ENCODE measurements at regions not wholly inside any gene's neighbourhood (a gene's known extent, or its start where the extent isn't known, plus 50 kb on each side); places are given as distances from the start of the nearest gene placed in this dataset.
"Not testable (repeated sequence)": the region's sequence is repeated elsewhere in the genome, so short reads cannot be mapped to it uniquely, and the experiment has no call there.

DNA sequence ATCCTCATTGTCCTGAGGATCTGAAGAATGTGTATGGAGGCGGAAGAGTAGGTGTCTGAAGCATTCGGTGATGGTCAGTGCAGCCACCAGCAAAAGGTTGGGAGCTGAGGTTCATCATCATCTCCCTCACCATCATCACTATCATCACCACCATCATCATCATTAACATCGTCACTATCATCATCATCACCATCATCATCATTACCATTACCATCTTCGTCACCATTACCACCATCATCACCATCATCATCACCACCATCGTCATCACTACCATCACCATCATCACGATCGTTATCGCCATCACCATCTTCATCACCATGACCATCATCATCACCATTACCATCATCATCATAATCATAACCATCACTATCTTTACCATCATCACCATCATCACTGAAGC lies 90.8 kb upstream of the TMEM132D start:
- POLR2A ChIA-PET: no interaction called here

DNA sequence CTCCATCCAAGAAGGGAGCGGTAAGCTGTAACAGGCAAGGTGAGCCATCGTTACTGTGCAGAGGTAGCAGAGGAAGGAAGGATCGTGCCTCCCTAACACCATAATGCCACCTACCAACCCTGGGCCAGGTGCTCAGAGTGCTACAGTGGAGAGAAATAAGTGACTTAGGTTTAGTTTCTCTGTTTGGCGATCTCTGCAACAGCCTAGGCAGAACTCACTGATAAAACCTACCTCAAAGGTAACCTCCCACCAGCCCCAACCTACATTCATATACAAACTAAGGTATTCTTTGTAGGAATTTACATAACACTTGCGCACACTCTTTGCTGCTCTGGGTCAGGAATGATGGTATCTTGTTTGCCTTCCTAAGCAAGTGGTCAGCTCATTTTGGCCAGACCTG lies 93.4 kb upstream of the TMEM132D start:
- Histone ChIP-seq H3K27me3 (ENCODE audit: control insufficient read depth, insufficient read depth, low read length) (no peaks in the 10 kb centered on the region), H3K4me3 (ENCODE audit: low read depth, low read length) (no peak overlapping the region), H3K27ac (ENCODE audit: low read depth, low read length) (no peak overlapping the region), H3K9me3 (ENCODE audit: control insufficient read depth, insufficient read depth, low read length) (peaks cover 22% of the 10 kb centered on the region)
- no peak for TF ChIP-seq CTCF (IDR thresholded peaks at IDR 0.05; ENCODE audit: low read depth, low read length)
- ChIA-PET CTCF (no interaction called here), POLR2A (no interaction called here)
- DNase-seq (ENCODE audit: low read depth, low spot score): no peak

More for the DNA sequence above, 90.8 kb upstream of the TMEM132D start:
- Histone ChIP-seq H3K4me3 (ENCODE audit: low read depth, low read length) (no peak overlapping the region), H3K27ac (ENCODE audit: low read depth, low read length) (no peak overlapping the region), H3K9me3 (ENCODE audit: control insufficient read depth, insufficient read depth, low read length) (peaks cover 32% of the 10 kb centered on the region), H3K27me3 (ENCODE audit: control insufficient read depth, insufficient read depth, low read length) (no peaks in the 10 kb centered on the region)
- CTCF ChIA-PET: no interaction called here
- no peak for TF ChIP-seq CTCF (IDR thresholded peaks at IDR 0.05; ENCODE audit: low read depth, low read length)
- DNase-seq (ENCODE audit: low read depth, low spot score): no peak

DNA sequence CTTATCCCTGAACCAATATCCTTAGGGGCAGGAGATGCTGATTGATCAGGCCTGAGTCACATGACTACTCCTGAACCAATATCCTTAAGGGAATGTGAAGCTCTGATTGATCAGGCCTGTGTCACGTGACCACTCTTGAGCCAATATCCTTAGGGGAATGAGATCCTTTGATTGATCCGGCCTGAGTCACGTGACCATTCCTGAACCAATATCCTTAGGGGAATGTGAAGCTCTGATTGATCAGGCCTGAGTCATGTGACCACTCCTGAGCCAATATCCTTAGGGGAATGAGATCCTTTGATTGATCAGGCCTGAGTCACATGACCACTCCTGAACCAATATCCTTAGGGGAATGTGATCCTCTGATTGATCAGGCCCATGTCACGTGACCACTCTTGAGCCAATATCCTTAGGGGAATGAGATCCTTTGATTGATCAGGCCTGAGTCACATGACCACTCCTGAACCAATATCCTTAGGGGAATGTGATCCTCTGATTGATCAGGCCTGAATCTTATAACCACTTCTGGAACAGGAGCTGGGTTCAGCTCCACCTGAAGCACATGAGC lies 100.6 kb upstream of the TMEM132D start:
- CTCF ChIA-PET; H3K27ac ChIP-seq (ENCODE audit: low read depth, low read length); H3K4me3 ChIP-seq (ENCODE audit: low read depth, low read length); H3K27me3 ChIP-seq (ENCODE audit: control insufficient read depth, insufficient read depth, low read length); POLR2A ChIA-PET; DNase-seq (ENCODE audit: low read depth, low spot score): not testable (repeated sequence)
- peaks cover 60% of the 10 kb centered on the region for H3K9me3 ChIP-seq (ENCODE audit: control insufficient read depth, insufficient read depth, low read length)

DNA sequence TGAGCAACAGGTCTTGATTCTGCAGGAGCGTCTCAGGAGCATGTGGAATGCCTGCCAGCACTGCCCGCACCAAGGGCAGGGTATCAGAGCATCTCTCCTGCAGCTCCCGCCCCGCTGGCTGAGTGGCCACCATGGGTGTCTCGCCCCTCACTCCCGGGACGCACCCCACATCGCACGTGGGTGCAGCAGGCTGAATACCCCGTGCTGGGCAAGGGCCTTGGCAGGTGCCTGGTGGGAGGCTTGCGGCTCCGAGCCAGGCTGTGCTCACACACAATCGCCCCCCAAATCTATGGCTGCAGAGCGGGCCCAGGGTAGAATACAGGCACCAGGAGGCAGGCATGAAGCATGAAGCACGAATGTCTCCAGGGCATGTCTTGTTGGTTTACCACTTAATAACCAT lies 103.9 kb upstream of the TMEM132D start:
- DNase-seq (ENCODE audit: low read depth, low spot score): no peak
- Histone ChIP-seq H3K27ac (ENCODE audit: low read depth, low read length) (no peak overlapping the region), H3K9me3 (ENCODE audit: control insufficient read depth, insufficient read depth, low read length) (peaks cover 77% of the 10 kb centered on the region), H3K4me3 (ENCODE audit: low read depth, low read length) (no peak overlapping the region), H3K27me3 (ENCODE audit: control insufficient read depth, insufficient read depth, low read length) (no peaks in the 10 kb centered on the region)
- ChIA-PET CTCF (no interaction called here), POLR2A (no interaction called here)
- no peak for TF ChIP-seq CTCF (IDR thresholded peaks at IDR 0.05; ENCODE audit: low read depth, low read length)

DNA sequence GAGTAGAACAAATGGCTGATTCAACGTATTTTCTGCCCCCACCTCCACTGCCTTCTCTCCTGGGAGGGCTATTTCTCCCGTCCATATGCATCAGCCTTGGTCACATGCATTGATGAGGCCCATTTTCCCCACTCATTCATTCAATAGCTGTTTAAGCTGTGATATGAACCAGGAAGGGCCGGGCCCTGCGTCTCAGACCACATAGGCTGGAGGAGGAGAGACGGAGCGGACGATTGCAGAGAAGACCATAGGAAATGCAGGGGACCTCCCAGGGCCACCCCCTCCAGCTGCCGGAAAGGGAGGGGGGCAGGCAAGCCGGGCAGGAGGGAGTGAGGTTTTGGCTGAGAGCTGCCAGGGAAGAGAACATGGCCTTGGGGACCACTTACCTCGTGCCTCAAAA lies 104.4 kb upstream of the TMEM132D start:
- H3K27ac ChIP-seq (ENCODE audit: low read depth, low read length): no peak overlapping the region
- H3K9me3 ChIP-seq (ENCODE audit: control insufficient read depth, insufficient read depth, low read length): peaks cover 75% of the 10 kb centered on the region
- no peaks in the 10 kb centered on the region for H3K27me3 ChIP-seq (ENCODE audit: control insufficient read depth, insufficient read depth, low read length)
- POLR2A ChIA-PET: no interaction called here
- no peak for DNase-seq (ENCODE audit: low read depth, low spot score)
- no peak for TF ChIP-seq CTCF (IDR thresholded peaks at IDR 0.05; ENCODE audit: low read depth, low read length)
- CTCF ChIA-PET: no interaction called here
- H3K4me3 ChIP-seq (ENCODE audit: low read depth, low read length): no peak overlapping the region

- TF ChIP-seq CTCF (IDR thresholded peaks at IDR 0.05; ENCODE audit: low read depth, low read length): no peak
- CTCF ChIA-PET: no interaction called here
- no peaks in the 10 kb centered on the region for H3K27me3 ChIP-seq (ENCODE audit: control insufficient read depth, insufficient read depth, low read length)
- POLR2A ChIA-PET: no interaction called here
- no peak overlapping the region for H3K4me3 ChIP-seq (ENCODE audit: low read depth, low read length)
- H3K27ac ChIP-seq (ENCODE audit: low read depth, low read length): no peak overlapping the region
- DNase-seq (ENCODE audit: low read depth, low spot score): no peak
- H3K9me3 ChIP-seq (ENCODE audit: control insufficient read depth, insufficient read depth, low read length): peaks cover 83% of the 10 kb centered on the region
These were observed 106.1 kb upstream of the TMEM132D start for GRCh38 chr12:130009961-130010360.

All from AG04450 (cell line).